Hepatocyte (in vitro differentiated cells): ENCODE measurements at regions not wholly inside any gene's neighbourhood (a gene's known extent, or its start where the extent isn't known, plus 50 kb on each side); places are given as distances from the start of the nearest gene placed in this dataset.
A peak's percentile ranks its signal among the peaks of the same experiment; 100 is the strongest.
"Not testable (repeated sequence)": the region's sequence is repeated elsewhere in the genome, so short reads cannot be mapped to it uniquely, and the experiment has no call there.

Experiments used
- DNase-seq: peaks from one replicate; pipeline ENCODE4 v3.0.0-alpha.2; 2016; ENCODE audit warnings: low spot score
- H2AFZ ChIP-seq: fragments of 200-600 bp; sonication (generic); 2 replicates; pipeline ENCODE4 v1.6.0; 2016; ENCODE audit warnings: antibody characterized with exemption, mild to moderate bottlenecking
- H3K27ac ChIP-seq: fragments of 200-600 bp; sonication (generic); 2 replicates; pipeline ENCODE4 v1.5.1; 2016; ENCODE audit warnings: mild to moderate bottlenecking
- H3K27me3 ChIP-seq: fragments of 200-600 bp; sonication (generic); 2 replicates; pipeline ENCODE4 v1.6.1; 2016
- H3K36me3 ChIP-seq: fragments of 200-600 bp; sonication (generic); replicated peaks from 2 replicates; pipeline ENCODE4 v1.5.1; 2016; ENCODE audit warnings: low read depth; ENCODE audit not compliant: insufficient read depth
- H3K4me1 ChIP-seq: fragments of 200-600 bp; sonication (generic); 2 replicates; pipeline ENCODE4 v1.5.1; 2016; ENCODE audit warnings: mild to moderate bottlenecking, moderate library complexity; ENCODE audit not compliant: insufficient read depth
- H3K4me2 ChIP-seq: fragments of 200-600 bp; sonication (generic); 2 replicates; pipeline ENCODE4 v1.6.0; 2016
- H3K4me3 ChIP-seq: fragments of 200-600 bp; sonication (generic); 2 replicates; pipeline ENCODE4 v1.5.1; 2016; ENCODE audit warnings: mild to moderate bottlenecking
- H3K79me2 ChIP-seq: fragments of 200-600 bp; sonication (generic); 2 replicates; pipeline ENCODE4 v1.6.0; 2017; ENCODE audit warnings: mild to moderate bottlenecking
- H3K9me2 ChIP-seq: fragments of 200-600 bp; sonication (generic); replicated peaks from 2 replicates; pipeline ENCODE4 v1.6.0; 2017; ENCODE audit warnings: mild to moderate bottlenecking; ENCODE audit not compliant: insufficient read depth
- H3K9me3 ChIP-seq: fragments of 200-600 bp; sonication (generic); 2 replicates; pipeline ENCODE4 v1.5.1; 2016; ENCODE audit warnings: low read depth, mild to moderate bottlenecking
- H4K20me1 ChIP-seq: fragments of 200-600 bp; sonication (generic); 2 replicates; pipeline ENCODE4 v1.6.0; 2016; ENCODE audit warnings: mild to moderate bottlenecking; ENCODE audit not compliant: insufficient read depth, poor library complexity, severe bottlenecking
- EZH2 ChIP-seq: fragments of 200-600 bp; sonication (generic); IDR thresholded peaks from 2 replicates; pipeline ENCODE4 v1.6.1; 2016; ENCODE audit warnings: antibody characterized with exemption, mild to moderate bottlenecking, borderline replicate concordance
- EZH2phosphoT487 ChIP-seq: fragments of 200-600 bp; sonication (generic); IDR thresholded peaks from one replicate; pipeline ENCODE4 v1.6.1; 2018; ENCODE audit warnings: antibody characterized with exemption, mild to moderate bottlenecking, low read depth, moderate library complexity; ENCODE audit not compliant: unreplicated experiment, severe bottlenecking
- WGBS: methylation state at CpG from one replicate; pipeline ENCODE4 v1.1.6; 2016; ENCODE audit warnings: low lambda C conversion rate; ENCODE audit errors: missing lambda C conversion rate; 5-methylcytosine and 5-hydroxymethylcytosine counted together
- TF ChIP-seq, protein P1 (sequence below): fragments of 200-600 bp; sonication (generic); IDR thresholded peaks from 2 replicates; pipeline ENCODE4 v1.5.1; 2016; ENCODE audit warnings: antibody characterized with exemption, mild to moderate bottlenecking; ENCODE audit not compliant: poor library complexity

DNA sequence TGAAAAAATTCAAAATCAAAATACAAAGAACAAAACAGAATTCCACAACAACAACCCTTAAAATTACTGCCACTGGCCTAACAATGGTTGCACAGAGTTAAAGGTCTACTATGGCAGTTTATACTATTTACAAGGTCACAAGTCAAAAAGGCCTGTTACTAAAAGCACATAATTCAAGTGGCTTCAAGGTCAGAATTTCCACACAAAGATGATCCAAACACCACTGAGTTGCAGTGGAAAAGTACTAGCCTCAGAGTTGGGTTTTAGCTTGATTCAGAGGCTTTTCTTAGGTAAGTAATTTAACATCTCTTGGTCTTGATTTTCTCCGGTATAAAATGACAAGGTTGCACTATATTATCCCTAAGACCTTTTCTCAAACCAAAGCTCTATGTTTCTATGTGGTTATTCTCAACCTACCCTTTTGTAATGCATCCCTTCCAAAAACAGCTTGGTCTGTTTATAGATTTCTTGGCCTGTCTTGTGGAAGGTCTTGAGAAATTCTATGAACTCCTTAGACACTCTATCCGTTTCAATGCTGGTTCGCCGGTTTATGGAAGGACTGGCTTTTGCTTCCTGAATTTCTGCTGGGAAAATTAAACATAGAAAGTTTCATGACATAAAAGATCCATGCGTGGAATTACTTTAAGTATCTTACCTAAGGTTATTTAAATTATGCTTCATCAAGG, 69.5 kb downstream of the MDH2 start:
- H3K4me2 ChIP-seq, H3K79me2 ChIP-seq, DNase-seq, H3K9me2 ChIP-seq, H2AFZ ChIP-seq, H4K20me1 ChIP-seq, H3K9me3 ChIP-seq, H3K36me3 ChIP-seq, H3K4me1 ChIP-seq, H3K4me3 ChIP-seq, H3K27me3 ChIP-seq: not testable (repeated sequence)
- 91% methylated on average over 5 of the region's 5 CpGs for WGBS
- peak overlapping the region; percentile 49 for H3K27ac ChIP-seq

DNA sequence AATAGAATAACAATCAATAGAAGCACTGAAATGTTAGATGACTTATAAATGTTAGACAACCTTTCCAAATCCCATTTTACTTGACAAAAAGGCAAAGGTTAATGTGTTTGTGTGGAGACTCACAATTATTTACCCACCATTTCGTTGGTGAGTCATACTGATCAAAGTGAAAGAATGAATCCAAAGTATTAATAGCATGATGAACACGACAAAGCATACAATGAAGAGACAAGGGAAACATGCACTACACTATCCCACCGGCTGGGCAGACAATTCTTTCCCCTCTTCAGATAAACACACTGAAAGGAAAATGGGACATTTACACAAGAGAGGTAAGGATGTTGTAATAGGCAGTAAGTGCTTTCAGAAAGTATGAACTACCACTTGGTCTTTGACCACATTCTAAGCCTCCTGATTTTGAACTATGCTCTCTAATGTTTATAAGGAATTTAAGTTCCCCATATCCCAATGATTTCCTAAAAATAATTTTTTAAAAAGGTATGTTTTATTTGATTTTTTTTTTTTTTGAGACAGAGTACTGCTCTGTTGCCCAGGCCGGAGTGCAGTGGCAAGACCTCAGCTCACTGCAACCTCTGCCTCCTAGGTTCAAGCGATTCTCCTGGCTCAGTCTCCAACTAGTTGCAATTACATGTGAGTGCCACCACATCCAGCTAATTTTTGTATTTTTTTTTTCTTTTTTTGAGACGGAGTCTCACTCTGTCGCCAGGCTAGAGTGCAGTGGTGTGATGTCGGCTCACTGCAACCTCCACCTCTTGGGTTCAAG, 70.5 kb downstream of the MDH2 start:
- not testable (repeated sequence) for H2AFZ ChIP-seq, H4K20me1 ChIP-seq, H3K36me3 ChIP-seq, H3K9me3 ChIP-seq, H3K27me3 ChIP-seq, H3K4me3 ChIP-seq, H3K9me2 ChIP-seq, H3K4me2 ChIP-seq, H3K79me2 ChIP-seq, H3K4me1 ChIP-seq
- 70% methylated on average over 8 of the region's 8 CpGs for WGBS
- peak; percentile 7 for DNase-seq
- peak overlapping the region; percentile 49 for H3K27ac ChIP-seq

DNA sequence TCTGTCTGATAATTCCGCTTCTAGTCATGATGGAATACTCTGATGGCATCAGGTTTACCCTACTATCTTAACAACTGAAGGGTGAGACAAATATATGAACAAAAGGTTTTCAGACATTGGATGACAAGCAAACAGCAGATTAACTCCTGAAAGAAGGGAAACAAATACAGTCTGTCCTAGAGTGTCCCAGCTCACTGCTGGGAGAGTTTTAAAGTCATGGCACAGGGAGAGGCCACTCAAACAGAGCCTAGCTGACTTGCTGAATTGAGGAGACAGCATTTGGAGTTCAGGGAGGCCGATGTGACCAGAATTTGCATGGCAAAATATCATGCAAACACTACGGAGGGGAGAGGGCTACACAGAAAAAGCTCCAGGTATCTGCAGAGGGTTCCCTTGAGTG, 73.1 kb downstream of the MDH2 start:
- Histone ChIP-seq H3K9me3 (no peaks in the 10 kb centered on the region), H2AFZ (no peak overlapping the region), H3K4me2 (no peak overlapping the region), H3K4me3 (no peak overlapping the region), H3K27ac (no peak overlapping the region), H3K9me2 (no peaks in the 10 kb centered on the region), H3K79me2 (no peaks in the 10 kb centered on the region), H3K4me1 (no peaks in the 10 kb centered on the region), H3K27me3 (no peaks in the 10 kb centered on the region), H4K20me1 (no peaks in the 10 kb centered on the region), H3K36me3 (no peaks in the 10 kb centered on the region)
- no peak for TF ChIP-seq EZH2
- TF ChIP-seq, protein P1, sequence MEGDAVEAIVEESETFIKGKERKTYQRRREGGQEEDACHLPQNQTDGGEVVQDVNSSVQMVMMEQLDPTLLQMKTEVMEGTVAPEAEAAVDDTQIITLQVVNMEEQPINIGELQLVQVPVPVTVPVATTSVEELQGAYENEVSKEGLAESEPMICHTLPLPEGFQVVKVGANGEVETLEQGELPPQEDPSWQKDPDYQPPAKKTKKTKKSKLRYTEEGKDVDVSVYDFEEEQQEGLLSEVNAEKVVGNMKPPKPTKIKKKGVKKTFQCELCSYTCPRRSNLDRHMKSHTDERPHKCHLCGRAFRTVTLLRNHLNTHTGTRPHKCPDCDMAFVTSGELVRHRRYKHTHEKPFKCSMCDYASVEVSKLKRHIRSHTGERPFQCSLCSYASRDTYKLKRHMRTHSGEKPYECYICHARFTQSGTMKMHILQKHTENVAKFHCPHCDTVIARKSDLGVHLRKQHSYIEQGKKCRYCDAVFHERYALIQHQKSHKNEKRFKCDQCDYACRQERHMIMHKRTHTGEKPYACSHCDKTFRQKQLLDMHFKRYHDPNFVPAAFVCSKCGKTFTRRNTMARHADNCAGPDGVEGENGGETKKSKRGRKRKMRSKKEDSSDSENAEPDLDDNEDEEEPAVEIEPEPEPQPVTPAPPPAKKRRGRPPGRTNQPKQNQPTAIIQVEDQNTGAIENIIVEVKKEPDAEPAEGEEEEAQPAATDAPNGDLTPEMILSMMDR, result no peak
- TF ChIP-seq EZH2phosphoT487, result no peak
- WGBS, result 69% methylated on average over 3 of the region's 3 CpGs
- no peak for DNase-seq

DNA sequence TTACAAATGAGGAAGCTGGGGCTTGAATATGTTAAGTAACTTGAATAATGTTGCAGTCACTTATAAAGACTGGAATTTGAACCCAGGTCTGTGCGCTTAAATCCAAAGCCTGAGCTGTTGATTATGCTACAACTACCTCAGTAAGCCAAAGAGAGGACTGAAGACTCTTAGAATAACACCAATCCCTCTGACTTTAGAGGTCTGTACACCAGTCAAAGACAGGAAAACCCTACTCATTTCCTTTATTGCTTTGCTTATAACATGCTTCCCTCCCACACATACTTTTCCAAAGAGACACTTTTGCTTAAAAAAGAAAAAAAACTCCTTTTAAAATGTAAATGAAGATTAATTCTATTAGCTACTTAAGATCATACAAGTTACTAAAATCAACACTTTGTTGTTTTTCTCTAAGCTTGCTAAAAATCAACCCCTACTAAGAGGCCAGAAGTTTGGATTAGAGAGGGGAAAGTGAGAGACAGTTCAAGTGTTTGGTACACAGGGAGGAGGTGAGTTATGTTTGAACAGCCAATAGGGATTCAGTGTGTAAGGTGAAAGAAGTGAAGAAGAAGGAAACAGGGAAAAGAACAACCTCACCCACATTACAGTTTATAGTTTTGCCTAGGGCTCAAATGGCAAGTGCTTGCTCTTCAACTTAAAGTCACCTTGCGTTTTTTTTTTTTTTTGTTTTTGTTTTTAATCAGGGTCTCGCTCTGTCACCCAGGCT, 74.8 kb downstream of the MDH2 start:
- H3K36me3 ChIP-seq, result no peaks in the 10 kb centered on the region
- H3K9me2 ChIP-seq, result no peaks in the 10 kb centered on the region
- no peak overlapping the region for H3K4me3 ChIP-seq
- H3K27me3 ChIP-seq, result no peaks in the 10 kb centered on the region
- H3K27ac ChIP-seq, result no peak overlapping the region
- no peak overlapping the region for H3K4me2 ChIP-seq
- DNase-seq, result no peak
- no peaks in the 10 kb centered on the region for H3K79me2 ChIP-seq
- 92% methylated on average over 3 of the region's 3 CpGs for whole genome bisulfite sequencing
- TF ChIP-seq EZH2phosphoT487 (no peak), EZH2 (no peak)
- TF ChIP-seq, protein P1, result no peak
- no peak overlapping the region for H2AFZ ChIP-seq
- H4K20me1 ChIP-seq, result no peaks in the 10 kb centered on the region
- no peaks in the 10 kb centered on the region for H3K9me3 ChIP-seq
- H3K4me1 ChIP-seq, result no peaks in the 10 kb centered on the region
